ENCODE measurements at regions not wholly inside any gene's neighbourhood (a gene's known extent, or its start where the extent isn't known, plus 50 kb on each side); places are given as distances from the start of the nearest gene placed in this dataset.

GRCh38 chr4:11532138-11532537, 103.4 kb upstream of the HS3ST1 start:
- no peak overlapping the region for H3K4me3 ChIP-seq (replicated peaks; ENCODE audit: low read depth, low read length)
- DNase-seq (ENCODE audit: extremely low read depth, low read depth) = no peak
- no peak for TF ChIP-seq CTCF (IDR thresholded peaks at IDR 0.05; ENCODE audit: low read depth, low read length, missing control alignments)

- no peak for DNase-seq (ENCODE audit: extremely low read depth, low read depth)
- H3K4me3 ChIP-seq (replicated peaks; ENCODE audit: low read depth, low read length) = no peak overlapping the region
- TF ChIP-seq CTCF (IDR thresholded peaks at IDR 0.05; ENCODE audit: low read depth, low read length, missing control alignments) = no peak
Measured at GRCh38 chr4:11529625-11530201, 101.0 kb upstream of the HS3ST1 start.

GRCh38 chr4:11525085-11525484, 96.4 kb upstream of the HS3ST1 start:
- TF ChIP-seq CTCF (IDR thresholded peaks at IDR 0.05; ENCODE audit: low read depth, low read length, missing control alignments) = no peak
- no peak overlapping the region for H3K4me3 ChIP-seq (replicated peaks; ENCODE audit: low read depth, low read length)
- no peak for DNase-seq (ENCODE audit: extremely low read depth, low read depth)

- DNase-seq (ENCODE audit: extremely low read depth, low read depth) = no peak
- no peak overlapping the region for H3K4me3 ChIP-seq (replicated peaks; ENCODE audit: low read depth, low read length)
- TF ChIP-seq CTCF (IDR thresholded peaks at IDR 0.05; ENCODE audit: low read depth, low read length, missing control alignments) = no peak
Measured at GRCh38 chr4:11518754-11519153, 90.1 kb upstream of the HS3ST1 start.

- DNase-seq (ENCODE audit: extremely low read depth, low read depth) = no peak
- no peak overlapping the region for H3K4me3 ChIP-seq (replicated peaks; ENCODE audit: low read depth, low read length)
- TF ChIP-seq CTCF (IDR thresholded peaks at IDR 0.05; ENCODE audit: low read depth, low read length, missing control alignments) = no peak
Measured at GRCh38 chr4:11514779-11515419, 86.2 kb upstream of the HS3ST1 start.

- H3K4me3 ChIP-seq (replicated peaks; ENCODE audit: low read depth, low read length) = no peak overlapping the region
- TF ChIP-seq CTCF (IDR thresholded peaks at IDR 0.05; ENCODE audit: low read depth, low read length, missing control alignments) = no peak
- no peak for DNase-seq (ENCODE audit: extremely low read depth, low read depth)
Measured at GRCh38 chr4:11514003-11514402, 85.3 kb upstream of the HS3ST1 start.

GRCh38 chr4:11512871-11513270, 84.2 kb upstream of the HS3ST1 start:
- no peak overlapping the region for H3K4me3 ChIP-seq (replicated peaks; ENCODE audit: low read depth, low read length)
- no peak for DNase-seq (ENCODE audit: extremely low read depth, low read depth)
- TF ChIP-seq CTCF (IDR thresholded peaks at IDR 0.05; ENCODE audit: low read depth, low read length, missing control alignments) = no peak

Data from HFF-Myc (cell line).